ENCODE measurements at regions not wholly inside any gene's neighbourhood (a gene's known extent, or its start where the extent isn't known, plus 50 kb on each side); places are given as distances from the start of the nearest gene placed in this dataset.
"Not testable (repeated sequence)": the region's sequence is repeated elsewhere in the genome, so short reads cannot be mapped to it uniquely, and the experiment has no call there.

GRCh38 chr13:21304256-21304655 is 127.8 kb downstream of the MRPL57 start:
- no peak overlapping the region for H3K4me3 ChIP-seq
- no peak for DNase-seq (ENCODE audit: low spot score)
- WGBS = 95% methylated on average over 6 of the region's 6 CpGs
- TF ChIP-seq POLR2A (IDR thresholded peaks at IDR 0.05) = no peak
- TF ChIP-seq POLR2AphosphoS5 (IDR thresholded peaks at IDR 0.05) = no peak
- TF ChIP-seq, protein P1, sequence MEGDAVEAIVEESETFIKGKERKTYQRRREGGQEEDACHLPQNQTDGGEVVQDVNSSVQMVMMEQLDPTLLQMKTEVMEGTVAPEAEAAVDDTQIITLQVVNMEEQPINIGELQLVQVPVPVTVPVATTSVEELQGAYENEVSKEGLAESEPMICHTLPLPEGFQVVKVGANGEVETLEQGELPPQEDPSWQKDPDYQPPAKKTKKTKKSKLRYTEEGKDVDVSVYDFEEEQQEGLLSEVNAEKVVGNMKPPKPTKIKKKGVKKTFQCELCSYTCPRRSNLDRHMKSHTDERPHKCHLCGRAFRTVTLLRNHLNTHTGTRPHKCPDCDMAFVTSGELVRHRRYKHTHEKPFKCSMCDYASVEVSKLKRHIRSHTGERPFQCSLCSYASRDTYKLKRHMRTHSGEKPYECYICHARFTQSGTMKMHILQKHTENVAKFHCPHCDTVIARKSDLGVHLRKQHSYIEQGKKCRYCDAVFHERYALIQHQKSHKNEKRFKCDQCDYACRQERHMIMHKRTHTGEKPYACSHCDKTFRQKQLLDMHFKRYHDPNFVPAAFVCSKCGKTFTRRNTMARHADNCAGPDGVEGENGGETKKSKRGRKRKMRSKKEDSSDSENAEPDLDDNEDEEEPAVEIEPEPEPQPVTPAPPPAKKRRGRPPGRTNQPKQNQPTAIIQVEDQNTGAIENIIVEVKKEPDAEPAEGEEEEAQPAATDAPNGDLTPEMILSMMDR (IDR thresholded peaks at IDR 0.05) = no peak
- H3K27me3 ChIP-seq (replicated peaks; ENCODE audit: insufficient read depth) = no peaks in the 10 kb centered on the region
- intact Hi-C loops (cut with DNase I) = no loop called here
- no peak overlapping the region for H3K27ac ChIP-seq
- no peaks in the 10 kb centered on the region for H3K36me3 ChIP-seq
- H3K9me3 ChIP-seq = no peaks in the 10 kb centered on the region
- no peaks in the 10 kb centered on the region for H3K4me1 ChIP-seq (replicated peaks)

- WGBS = 74% methylated on average over 12 of the region's 12 CpGs
- H3K4me3 ChIP-seq; H3K4me1 ChIP-seq (replicated peaks); H3K9me3 ChIP-seq; intact Hi-C loops (cut with DNase I); DNase-seq (ENCODE audit: low spot score); H3K36me3 ChIP-seq; H3K27me3 ChIP-seq (replicated peaks; ENCODE audit: insufficient read depth); H3K27ac ChIP-seq: not testable (repeated sequence)
Observed at GRCh38 chr13:21306300-21307073, 130.0 kb downstream of the MRPL57 start.

- DNase-seq (ENCODE audit: low spot score); H3K4me3 ChIP-seq; H3K9me3 ChIP-seq; H3K27ac ChIP-seq; H3K27me3 ChIP-seq (replicated peaks; ENCODE audit: insufficient read depth); intact Hi-C loops (cut with DNase I); H3K36me3 ChIP-seq; H3K4me1 ChIP-seq (replicated peaks): not testable (repeated sequence)
- 87% methylated on average over 8 of the region's 12 CpGs for WGBS
Observed at GRCh38 chr13:21307158-21307557, 130.7 kb downstream of the MRPL57 start.

- H3K27me3 ChIP-seq (replicated peaks; ENCODE audit: insufficient read depth) = no peaks in the 10 kb centered on the region
- no peak overlapping the region for H3K27ac ChIP-seq
- intact Hi-C loops (cut with DNase I) = no loop called here
- H3K36me3 ChIP-seq = no peaks in the 10 kb centered on the region
- 83% methylated on average over 2 of the region's 2 CpGs for WGBS
- H3K9me3 ChIP-seq = no peaks in the 10 kb centered on the region
- H3K4me3 ChIP-seq = no peak overlapping the region
- DNase-seq (ENCODE audit: low spot score) = no peak
- H3K4me1 ChIP-seq (replicated peaks) = no peaks in the 10 kb centered on the region
- TF ChIP-seq POLR2A (IDR thresholded peaks at IDR 0.05) (no peak), POLR2AphosphoS5 (IDR thresholded peaks at IDR 0.05) (no peak)
- TF ChIP-seq, protein P1 (IDR thresholded peaks at IDR 0.05) = no peak
Observed at GRCh38 chr13:21308906-21309305, 132.4 kb downstream of the MRPL57 start.

- Histone ChIP-seq H3K9me3 (no peaks in the 10 kb centered on the region), H3K4me3 (no peak overlapping the region), H3K36me3 (no peaks in the 10 kb centered on the region), H3K27me3 (replicated peaks; ENCODE audit: insufficient read depth) (no peaks in the 10 kb centered on the region), H3K4me1 (replicated peaks) (no peaks in the 10 kb centered on the region), H3K27ac (no peak overlapping the region)
- no peak for TF ChIP-seq POLR2AphosphoS5 (IDR thresholded peaks at IDR 0.05)
- TF ChIP-seq, protein P1 (IDR thresholded peaks at IDR 0.05) = no peak
- no peak for TF ChIP-seq POLR2A (IDR thresholded peaks at IDR 0.05)
- 83% methylated on average over 5 of the region's 5 CpGs for WGBS
- intact Hi-C loops (cut with DNase I) = no loop called here
- no peak for DNase-seq (ENCODE audit: low spot score)
Observed at GRCh38 chr13:21309542-21310172, 133.2 kb downstream of the MRPL57 start.

- no peak overlapping the region for H3K27ac ChIP-seq
- TF ChIP-seq, protein P1 (IDR thresholded peaks at IDR 0.05) = no peak
- TF ChIP-seq POLR2AphosphoS5 (IDR thresholded peaks at IDR 0.05) = no peak
- TF ChIP-seq POLR2A (IDR thresholded peaks at IDR 0.05) = no peak
- no peak overlapping the region for H3K4me3 ChIP-seq
- H3K4me1 ChIP-seq (replicated peaks) = no peaks in the 10 kb centered on the region
- WGBS = 63% methylated on average over 3 of the region's 3 CpGs
- DNase-seq (ENCODE audit: low spot score) = no peak
- H3K9me3 ChIP-seq = no peaks in the 10 kb centered on the region
- no peaks in the 10 kb centered on the region for H3K27me3 ChIP-seq (replicated peaks; ENCODE audit: insufficient read depth)
- intact Hi-C loops (cut with DNase I) = no loop called here
- H3K36me3 ChIP-seq = no peaks in the 10 kb centered on the region
Observed at GRCh38 chr13:21310220-21310619, 133.8 kb downstream of the MRPL57 start.

DNA sequence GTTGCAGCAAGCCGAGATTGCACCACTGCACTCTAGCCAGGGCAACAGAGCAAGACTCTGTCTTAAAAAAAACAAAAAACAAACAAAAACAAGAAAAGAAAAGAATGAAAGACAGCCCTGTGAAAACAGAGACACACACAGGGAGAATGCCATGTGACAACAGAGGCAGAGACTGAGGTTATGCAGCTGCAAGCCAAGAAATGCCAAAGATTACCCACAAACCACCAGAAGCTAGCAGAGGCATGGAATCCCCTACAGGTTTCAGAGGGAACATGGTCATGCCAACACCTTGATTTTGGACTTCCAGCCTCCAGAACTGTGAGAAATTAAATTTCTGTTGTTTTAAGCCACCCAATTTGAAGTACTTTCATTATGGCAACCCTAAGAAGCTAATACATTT is 138.5 kb downstream of the MRPL57 start:
- intact Hi-C loops (cut with DNase I); H3K4me1 ChIP-seq (replicated peaks); H3K9me3 ChIP-seq; H3K27ac ChIP-seq; DNase-seq (ENCODE audit: low spot score); H3K4me3 ChIP-seq; H3K36me3 ChIP-seq; H3K27me3 ChIP-seq (replicated peaks; ENCODE audit: insufficient read depth): not testable (repeated sequence)
- WGBS = 100% methylated on average over 1 of the region's 1 CpG
